Testis (tissue), 2 donors: ENCODE measurements at regions not wholly inside any gene's neighbourhood (a gene's known extent, or its start where the extent isn't known, plus 50 kb on each side); places are given as distances from the start of the nearest gene placed in this dataset.

ENCODE experiments used
- DNase-seq: peaks from one replicate; pipeline ENCODE4 v3.0.0-alpha.2; 2019
- H3K27ac ChIP-seq, 2 donors: fragments of 200-600 bp; sonication (generic); one replicate each; pipeline ENCODE4 v1.5.1; 2019
- H3K27me3 ChIP-seq: fragments of 200-600 bp; sonication (generic); one replicate; pipeline ENCODE4 v1.5.1; 2019
- H3K36me3 ChIP-seq: fragments of 200-600 bp; sonication (generic); one replicate; pipeline ENCODE4 v1.5.1; 2017; ENCODE audit warnings: low read depth; ENCODE audit errors: missing control alignments
- H3K4me1 ChIP-seq: fragments of 200-600 bp; sonication (generic); one replicate; pipeline ENCODE4 v1.5.1; 2019
- H3K4me3 ChIP-seq, 2 donors: fragments of 200-600 bp; sonication (generic); one replicate each; pipeline ENCODE4 v1.5.1; 2017 to 2019
- H3K9me3 ChIP-seq: fragments of 200-600 bp; sonication (generic); one replicate; pipeline ENCODE4 v1.5.1; 2017
- CTCF ChIP-seq, 3 experiments: fragments of 450-650 bp in 2 of 3; fragments of 200-600 bp in 1 of 3; sonication (generic) in 1 of 3; IDR thresholded peaks; one replicate each; pipeline ENCODE4 v1.5.1; 2016 to 2019; ENCODE audit warnings: antibody characterized with exemption in 3 of 3, mild to moderate bottlenecking in 2 of 3, moderate library complexity in 1 of 3
- POLR2A ChIP-seq: fragments of 450-650 bp; IDR thresholded peaks from one replicate; pipeline ENCODE4 v1.6.1; 2017; ENCODE audit warnings: antibody characterized with exemption, mild to moderate bottlenecking, moderate library complexity
- WGBS, 2 donors: methylation state at CpG; one replicate each; pipeline ENCODE4 v1.1.5; 2018; 5-methylcytosine and 5-hydroxymethylcytosine counted together
- intact Hi-C: fragments of 100-400 bp; cut with DNase I; formaldehyde crosslinking; loops from one replicate; pipeline ENCODE4 v1.15.1; 2023; ENCODE audit warnings: low total_unique reads

DNA sequence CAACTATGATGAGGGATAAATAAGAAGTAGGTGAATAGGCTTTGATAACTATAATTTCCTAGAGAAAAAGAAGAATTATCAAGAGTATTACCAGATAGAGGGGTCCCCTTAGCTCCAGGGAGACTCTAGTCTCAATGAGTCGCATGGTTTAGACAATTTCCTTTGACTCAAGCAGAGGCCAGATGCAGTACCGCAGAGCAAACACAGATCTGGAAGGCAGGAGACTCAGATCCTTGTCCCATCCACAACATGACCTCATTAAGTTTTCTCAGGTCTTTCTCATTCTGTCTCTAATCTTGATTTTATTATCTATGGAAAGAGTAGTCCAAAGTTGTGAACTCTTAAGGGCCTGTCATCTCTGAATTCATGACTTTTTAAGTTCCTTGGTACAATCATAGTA, 987.9 kb downstream of the NTRK3 start:
- no peaks in the 10 kb centered on the region for H3K27me3 ChIP-seq
- 90 to 93% methylated on average over 2 of the region's 2 CpGs for WGBS, 2 donors
- H3K4me1 ChIP-seq: no peaks in the 10 kb centered on the region
- no peak overlapping the region for H3K27ac ChIP-seq
- intact Hi-C loops: no loop called here
- H3K9me3 ChIP-seq: no peaks in the 10 kb centered on the region
- no peaks in the 10 kb centered on the region for H3K36me3 ChIP-seq
- no peak for DNase-seq
- H3K4me3 ChIP-seq: no peak overlapping the region
- no peak for TF ChIP-seq CTCF (IDR thresholded peaks at IDR 0.05)
- TF ChIP-seq POLR2A: no peak

GRCh38 chr15:87267798-87268197, 988.7 kb downstream of the NTRK3 start:
- Histone ChIP-seq H3K4me1 (no peaks in the 10 kb centered on the region), H3K27ac (no peak overlapping the region), H3K36me3 (no peaks in the 10 kb centered on the region), H3K4me3 (no peak overlapping the region), H3K9me3 (no peaks in the 10 kb centered on the region), H3K27me3 (no peaks in the 10 kb centered on the region)
- intact Hi-C loops: no loop called here
- WGBS, 2 donors: 91 to 98% methylated on average over 2 of the region's 2 CpGs
- no peak for TF ChIP-seq POLR2A
- TF ChIP-seq CTCF (IDR thresholded peaks at IDR 0.05): no peak
- no peak for DNase-seq

DNA sequence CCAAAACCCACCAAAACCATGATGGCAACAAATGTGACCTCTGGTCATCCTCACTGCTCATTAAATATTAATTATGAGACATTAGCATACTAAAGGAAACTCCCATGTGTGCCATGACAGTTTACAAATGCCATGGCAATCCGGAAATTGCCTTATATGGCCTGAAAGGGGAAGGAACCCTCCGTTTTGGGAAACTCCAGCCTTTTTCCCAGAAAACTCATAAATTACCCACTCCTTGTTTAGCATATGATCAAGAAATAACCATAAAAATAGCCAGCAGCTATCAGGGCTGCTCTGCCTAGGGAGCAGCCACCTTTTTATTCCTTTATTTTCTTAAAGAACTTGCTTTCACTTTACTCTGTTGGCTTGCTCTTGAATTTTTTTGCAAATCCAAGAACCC, 992.7 kb downstream of the NTRK3 start:
- Histone ChIP-seq H3K9me3 (no peaks in the 10 kb centered on the region), H3K27ac (no peak overlapping the region), H3K4me1 (no peaks in the 10 kb centered on the region), H3K27me3 (no peaks in the 10 kb centered on the region), H3K4me3 (no peak overlapping the region), H3K36me3 (no peaks in the 10 kb centered on the region)
- DNase-seq: no peak
- TF ChIP-seq POLR2A (no peak), CTCF (IDR thresholded peaks at IDR 0.05) (no peak)
- 44 to 62% methylated on average over 2 of the region's 2 CpGs for WGBS, 2 donors
- intact Hi-C loops: no loop called here

DNA sequence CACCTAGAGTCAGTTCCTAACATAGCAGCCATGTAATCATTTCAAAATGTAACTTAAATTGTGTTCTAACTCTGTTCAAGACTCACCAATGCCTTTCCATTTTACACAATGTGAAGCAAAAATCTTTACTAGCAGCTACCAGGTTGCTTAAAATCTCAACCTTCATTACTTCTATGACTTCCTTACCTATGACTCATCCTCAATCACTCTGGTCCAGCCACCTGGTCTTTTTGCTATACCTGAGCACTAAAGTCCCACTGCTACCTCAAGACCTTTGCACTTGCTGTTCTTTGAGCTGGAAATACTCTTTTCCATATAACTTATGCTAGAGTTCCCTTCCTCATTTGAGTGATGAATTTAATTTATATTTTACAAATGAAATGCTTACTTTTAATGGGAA, 993.2 kb downstream of the NTRK3 start:
- no peaks in the 10 kb centered on the region for H3K9me3 ChIP-seq
- intact Hi-C loops: no loop called here
- no peaks in the 10 kb centered on the region for H3K36me3 ChIP-seq
- H3K4me1 ChIP-seq: no peaks in the 10 kb centered on the region
- TF ChIP-seq CTCF (IDR thresholded peaks at IDR 0.05): no peak
- TF ChIP-seq POLR2A: no peak
- no peak overlapping the region for H3K27ac ChIP-seq
- no peak overlapping the region for H3K4me3 ChIP-seq
- no peak for DNase-seq
- H3K27me3 ChIP-seq: no peaks in the 10 kb centered on the region

GRCh38 chr15:87245592-87245991, 1010.9 kb downstream of the NTRK3 start:
- Histone ChIP-seq H3K27me3 (no peaks in the 10 kb centered on the region), H3K9me3 (no peaks in the 10 kb centered on the region), H3K4me3 (no peak overlapping the region), H3K36me3 (no peaks in the 10 kb centered on the region), H3K27ac (no peak overlapping the region), H3K4me1 (no peaks in the 10 kb centered on the region)
- intact Hi-C loops: no loop called here
- TF ChIP-seq POLR2A: no peak
- TF ChIP-seq CTCF (IDR thresholded peaks at IDR 0.05): no peak
- 35 to 51% methylated on average over 5 of the region's 5 CpGs for WGBS, 2 donors
- no peak for DNase-seq
